GM19395 (cell line): ENCODE measurements at regions not wholly inside any gene's neighbourhood (a gene's known extent, or its start where the extent isn't known, plus 50 kb on each side); places are given as distances from the start of the nearest gene placed in this dataset.
"Not testable (repeated sequence)": the region's sequence is repeated elsewhere in the genome, so short reads cannot be mapped to it uniquely, and the experiment has no call there.

Experiments
- ATAC-seq: cut with Tn5 transposase; IDR thresholded peaks from one replicate; pipeline ENCODE4 v1.9.1; 2021; ENCODE audit warnings: mild to moderate bottlenecking, moderate library complexity; ENCODE audit not compliant: unreplicated experiment

DNA sequence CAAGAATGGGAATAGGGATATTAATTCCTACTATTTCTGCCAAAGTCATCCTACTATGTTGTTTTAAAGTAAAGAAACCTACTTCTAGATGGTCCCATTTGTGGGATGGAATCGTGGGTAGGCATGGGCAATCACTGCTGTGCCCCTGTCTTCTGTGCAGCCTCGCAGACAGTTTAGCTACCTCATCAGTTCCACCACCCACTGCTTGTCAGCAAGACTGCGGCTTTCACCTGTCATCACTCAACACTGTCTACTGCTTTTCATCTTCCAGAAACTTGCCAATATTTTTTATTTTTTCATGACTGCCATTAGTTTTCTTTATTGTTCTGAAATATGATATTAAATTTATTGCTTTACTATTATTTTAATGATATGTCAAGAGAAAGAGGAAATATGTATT, 368.1 kb upstream of the KYNU start:
- ATAC-seq: no peak

GRCh38 chr2:142504754-142505153, 372.7 kb upstream of the KYNU start:
- ATAC-seq: no peak

- ATAC-seq: no peak
Measured at GRCh38 chr2:142502402-142502801, 371.6 kb upstream of the LRP1B start.

- no peak for ATAC-seq
Measured at GRCh38 chr2:142495141-142495540, 364.3 kb upstream of the LRP1B start.

DNA sequence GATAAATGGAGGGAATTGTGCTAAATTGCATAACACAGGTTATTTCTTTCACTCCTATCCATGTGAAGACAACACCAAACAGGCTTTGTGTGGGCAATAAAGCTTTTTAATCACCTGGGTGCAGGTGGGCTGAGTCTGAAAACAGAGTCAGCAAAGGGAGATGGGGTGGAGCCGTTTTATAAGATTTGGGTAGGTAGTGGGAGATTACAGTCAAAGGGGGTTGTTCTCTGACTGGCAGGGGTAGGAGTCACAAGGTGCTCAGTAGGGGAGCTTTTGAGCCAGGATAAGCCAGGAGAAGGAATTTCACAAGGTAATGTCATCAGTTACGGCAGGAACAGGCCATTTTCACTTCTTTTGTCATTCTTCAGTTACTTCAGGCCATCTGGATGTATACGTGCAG, 358.8 kb upstream of the LRP1B start:
- not testable (repeated sequence) for ATAC-seq

DNA sequence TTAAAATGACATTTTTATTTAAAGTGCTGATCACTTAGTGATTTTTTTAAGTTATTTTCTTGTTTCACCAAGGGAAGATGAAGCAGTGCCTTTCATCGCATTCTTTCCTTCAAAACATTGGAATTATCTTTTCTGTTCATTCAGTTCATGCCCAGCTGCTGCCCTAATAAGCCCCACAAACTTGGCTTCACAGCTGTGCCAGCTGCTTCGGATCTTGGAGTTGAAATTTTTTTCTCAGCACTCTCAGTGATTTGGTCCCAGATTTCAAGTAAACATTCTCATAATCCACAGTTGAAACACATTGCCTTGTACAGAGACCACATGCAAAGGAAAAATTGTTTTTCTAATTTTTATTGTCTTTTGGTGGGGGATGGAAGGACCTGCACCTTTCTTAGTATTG, 353.3 kb upstream of the LRP1B start:
- ATAC-seq: no peak

DNA sequence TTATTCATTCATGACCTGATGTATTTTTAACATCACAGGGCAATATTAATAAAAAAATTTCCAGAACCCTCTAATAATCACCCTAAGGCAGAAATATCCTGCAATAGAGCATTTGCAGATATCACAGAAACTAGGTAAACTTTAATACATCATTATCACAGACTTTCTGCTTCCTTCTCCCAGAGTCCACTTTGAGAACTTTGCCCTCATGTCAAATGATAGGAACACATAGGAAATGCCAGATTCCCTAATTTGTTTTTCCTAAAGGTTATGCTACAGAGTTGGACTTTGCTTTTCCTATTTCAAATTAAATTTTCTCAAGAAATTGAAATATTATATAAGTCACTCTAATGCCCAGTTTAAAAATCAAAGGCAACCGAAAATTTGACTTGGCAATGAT, 352.8 kb upstream of the LRP1B start:
- no peak for ATAC-seq

- no peak for ATAC-seq
Measured at GRCh38 chr2:142478206-142478605, 347.4 kb upstream of the LRP1B start.

GRCh38 chr2:142472382-142472781, 341.6 kb upstream of the LRP1B start:
- ATAC-seq: no peak

GRCh38 chr2:142467321-142467720, 336.5 kb upstream of the LRP1B start:
- ATAC-seq: no peak

- no peak for ATAC-seq
Measured at GRCh38 chr2:142463047-142463446, 332.2 kb upstream of the LRP1B start.

DNA sequence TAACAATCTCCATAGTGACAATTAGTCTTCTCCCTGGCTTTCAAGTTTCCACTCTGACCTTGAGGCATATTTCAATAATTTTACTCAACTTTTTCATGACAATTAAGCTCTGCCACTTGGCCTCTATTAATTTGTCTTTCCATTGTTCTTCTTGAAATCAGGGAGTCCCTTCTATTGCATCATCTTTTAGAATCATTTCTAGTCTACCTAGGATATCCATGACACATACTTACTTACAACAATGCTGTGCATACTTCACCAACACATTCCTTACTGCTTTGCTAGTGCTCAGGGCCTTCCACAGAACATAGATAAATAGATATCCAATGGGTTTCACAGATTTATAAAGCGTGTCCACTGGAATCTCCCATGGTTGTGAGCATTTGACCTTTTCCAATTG, 331.5 kb upstream of the LRP1B start:
- ATAC-seq: no peak

DNA sequence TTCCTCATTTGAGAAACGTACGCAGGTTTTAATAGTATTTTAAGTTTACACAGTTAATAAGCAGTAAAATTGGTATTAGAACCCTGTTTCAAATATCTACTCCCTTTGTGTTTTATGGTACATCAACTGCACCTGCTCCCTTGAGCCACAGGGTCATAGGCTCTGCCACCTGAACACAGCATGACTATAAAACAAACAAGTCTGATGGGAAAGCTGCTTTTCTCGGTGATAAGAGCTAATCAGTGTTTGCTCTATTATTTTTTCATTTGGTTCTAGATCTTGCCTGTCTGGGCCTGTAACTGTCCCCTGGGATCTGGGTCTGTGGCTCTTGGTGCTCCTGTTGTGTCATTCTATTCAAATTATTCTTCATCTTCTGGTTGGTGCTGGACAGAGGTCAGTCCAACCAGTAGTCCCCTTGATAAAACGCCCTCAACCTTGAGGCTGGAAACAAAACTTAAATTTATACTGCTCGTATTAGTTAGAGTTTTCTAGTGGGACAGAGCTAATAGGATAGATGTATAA, 314.8 kb upstream of the LRP1B start:
- ATAC-seq: no peak

GRCh38 chr2:142445023-142445422, 314.2 kb upstream of the LRP1B start:
- ATAC-seq: no peak

DNA sequence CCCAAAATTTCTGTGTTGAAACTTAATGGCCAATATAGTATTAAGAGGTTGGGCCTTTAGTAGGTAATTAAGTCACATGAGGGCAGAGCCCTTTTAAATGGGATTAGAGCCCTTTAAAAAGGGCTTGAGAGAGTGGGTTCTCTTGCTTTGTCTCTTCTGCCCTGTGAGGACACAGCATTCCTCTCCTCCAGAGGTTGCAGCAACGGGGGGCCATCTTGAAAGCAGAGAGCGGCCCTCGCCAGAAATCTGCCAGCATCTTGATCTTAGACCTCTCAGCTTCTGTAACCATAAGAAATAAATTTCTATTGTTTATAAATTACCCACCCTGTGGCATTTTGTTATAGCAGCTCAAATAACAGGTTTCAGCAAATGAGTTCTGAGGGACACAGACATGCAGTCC, 305.0 kb upstream of the LRP1B start:
- ATAC-seq: no peak

GRCh38 chr2:142426064-142426463, 295.2 kb upstream of the LRP1B start:
- ATAC-seq: no peak

- ATAC-seq: no peak
Measured at GRCh38 chr2:142425551-142425950, 294.7 kb upstream of the LRP1B start.

GRCh38 chr2:142423603-142424002, 292.8 kb upstream of the LRP1B start:
- no peak for ATAC-seq

DNA sequence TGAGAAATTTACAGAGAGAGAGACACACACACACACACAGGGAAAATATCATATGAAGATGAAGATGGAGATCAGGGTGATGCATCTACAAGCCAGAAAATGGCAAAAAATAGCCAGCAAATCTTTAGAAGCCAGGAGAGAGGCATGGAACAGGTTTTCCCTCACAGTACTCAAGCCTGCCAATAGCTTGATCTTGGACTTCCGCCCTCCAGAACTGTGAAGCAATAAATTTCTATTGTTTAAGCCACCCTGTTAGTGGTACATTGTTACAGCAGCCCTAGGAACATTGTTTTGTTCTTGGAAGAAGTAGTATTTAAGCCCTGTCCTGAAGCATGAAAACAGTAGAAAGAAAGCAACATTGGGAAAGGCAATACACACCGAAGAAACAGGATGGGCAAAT, 292.0 kb upstream of the LRP1B start:
- ATAC-seq: no peak

DNA sequence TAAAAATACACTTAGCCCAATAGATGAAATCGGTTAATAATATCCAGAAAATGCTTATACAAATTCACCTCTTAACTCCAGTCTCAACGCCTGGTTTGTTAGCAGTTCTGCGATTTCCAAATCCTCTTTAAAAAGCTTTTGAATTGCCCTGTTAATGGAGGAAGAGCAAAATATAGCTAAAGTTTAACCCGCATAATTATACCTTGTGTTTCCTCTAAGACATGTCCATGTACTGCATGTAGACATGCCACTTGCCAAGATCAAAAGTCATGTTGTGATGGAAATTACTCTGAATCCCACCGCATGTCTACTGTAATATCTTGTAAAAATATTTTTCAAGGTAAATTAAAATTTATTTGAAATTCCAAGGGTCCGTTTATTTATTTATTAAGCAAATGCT, 291.2 kb upstream of the LRP1B start:
- ATAC-seq: no peak

GRCh38 chr2:142418699-142419098, 287.9 kb upstream of the LRP1B start:
- not testable (repeated sequence) for ATAC-seq

- no peak for ATAC-seq
Measured at GRCh38 chr2:142416996-142417395, 286.2 kb upstream of the LRP1B start.

DNA sequence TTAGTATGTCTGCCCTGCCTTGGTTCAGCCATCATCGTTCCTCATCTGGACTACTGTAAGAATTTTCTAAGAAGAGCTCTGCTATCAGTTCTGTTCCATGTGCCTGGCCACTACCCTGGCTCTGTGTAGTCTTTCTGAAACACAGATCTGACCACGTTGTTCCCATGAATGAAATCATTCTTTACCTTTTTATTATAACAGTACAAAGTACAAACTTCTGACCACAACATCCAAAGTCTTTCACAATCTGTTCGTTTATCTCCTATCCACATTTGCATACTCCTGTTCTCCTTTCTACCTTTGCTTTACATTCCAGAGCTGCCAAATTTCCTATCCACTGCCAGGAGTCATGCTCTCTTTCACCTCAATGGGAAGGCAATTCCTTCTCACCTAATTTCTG, 284.6 kb upstream of the LRP1B start:
- no peak for ATAC-seq

- no peak for ATAC-seq
Measured at GRCh38 chr2:142398212-142398611, 267.4 kb upstream of the LRP1B start.
